Colon (tissue), 2 donors: ENCODE measurements at regions not wholly inside any gene's neighbourhood (a gene's known extent, or its start where the extent isn't known, plus 50 kb on each side); places are given as distances from the start of the nearest gene placed in this dataset.

Experiments
- FAIRE-seq: peaks from 2 replicates; lab custom pipeline; 2012; peaks lifted over from hg19 to GRCh38; lab: Jason Lieb, UNC
- donor health status: control.
- donor health status: control.

DNA sequence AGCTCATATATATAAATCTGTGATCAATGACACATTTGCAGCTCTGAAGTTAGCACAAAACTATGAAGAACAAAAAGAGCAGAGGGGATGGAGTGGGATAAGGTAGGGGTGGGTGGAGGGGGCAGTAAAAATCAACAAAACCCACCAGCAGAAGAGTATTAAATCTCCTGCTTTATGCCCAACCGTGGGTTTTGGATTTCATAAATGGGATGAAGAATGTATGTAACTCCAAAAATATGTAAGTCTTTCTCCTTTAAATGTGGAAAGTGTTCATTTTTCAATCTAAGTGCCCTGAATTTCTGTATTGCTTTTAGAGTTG, 480.3 kb upstream of the MARCKS start:
- no peak for FAIRE-seq

- FAIRE-seq: no peak
These were observed 479.7 kb upstream of the MARCKS start for GRCh38 chr6:113377362-113377942.

DNA sequence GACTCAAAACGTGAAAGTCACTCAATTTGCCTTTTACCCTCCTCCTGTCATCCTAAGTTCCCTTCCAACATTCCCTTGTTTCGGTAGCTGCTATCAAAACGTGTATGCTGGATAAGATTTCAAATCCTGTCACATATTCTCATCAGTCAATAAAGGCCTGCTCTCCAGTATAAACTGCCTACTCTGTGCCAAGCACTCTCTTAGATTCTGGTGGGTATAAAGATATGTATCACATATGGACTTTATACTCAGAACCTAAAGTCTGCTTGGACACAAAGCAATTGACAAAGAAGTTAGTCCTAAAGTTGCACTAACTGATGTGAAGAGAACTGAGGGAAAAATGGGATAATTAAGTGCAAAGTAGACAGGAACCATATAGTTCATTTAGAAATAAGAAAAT, 476.6 kb upstream of the MARCKS start:
- FAIRE-seq: no peak

DNA sequence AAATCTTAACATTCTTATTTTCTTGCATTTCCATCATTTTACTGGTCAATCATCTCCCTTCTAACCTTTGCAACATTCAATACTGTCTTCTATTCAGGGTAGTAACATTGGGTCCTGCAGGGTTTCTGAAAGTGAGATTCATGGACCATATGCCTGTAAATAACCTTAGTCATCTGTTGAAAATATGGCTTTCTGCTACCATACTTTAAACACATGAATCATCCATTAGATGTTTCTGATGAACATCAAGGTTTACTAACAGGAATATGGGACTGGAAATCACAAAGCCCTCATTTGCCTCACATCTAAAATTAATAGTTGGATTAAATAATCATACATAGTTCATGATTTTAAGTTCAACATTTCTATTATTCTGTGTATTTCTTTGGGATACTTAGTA, 475.9 kb upstream of the MARCKS start:
- peak; percentile 51 for FAIRE-seq

DNA sequence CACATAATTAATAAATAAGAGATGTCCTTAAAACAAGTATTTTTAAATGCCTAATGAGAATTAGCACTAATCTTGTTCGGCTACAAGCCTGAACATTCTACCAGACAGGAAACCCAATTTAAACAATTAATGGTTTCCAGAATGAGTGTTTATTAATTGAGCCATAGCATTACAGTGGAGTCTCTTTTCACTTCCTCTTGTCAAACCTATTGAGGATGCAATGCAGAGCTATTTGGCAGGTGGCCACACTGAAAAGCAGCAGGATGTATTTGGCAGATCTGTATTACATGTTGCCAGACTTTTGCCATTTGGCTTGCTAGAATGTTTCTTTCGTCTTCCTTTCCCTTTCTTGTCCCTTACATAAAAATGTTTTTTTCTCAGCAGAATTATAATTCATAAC, 475.2 kb upstream of the MARCKS start:
- no peak for FAIRE-seq

DNA sequence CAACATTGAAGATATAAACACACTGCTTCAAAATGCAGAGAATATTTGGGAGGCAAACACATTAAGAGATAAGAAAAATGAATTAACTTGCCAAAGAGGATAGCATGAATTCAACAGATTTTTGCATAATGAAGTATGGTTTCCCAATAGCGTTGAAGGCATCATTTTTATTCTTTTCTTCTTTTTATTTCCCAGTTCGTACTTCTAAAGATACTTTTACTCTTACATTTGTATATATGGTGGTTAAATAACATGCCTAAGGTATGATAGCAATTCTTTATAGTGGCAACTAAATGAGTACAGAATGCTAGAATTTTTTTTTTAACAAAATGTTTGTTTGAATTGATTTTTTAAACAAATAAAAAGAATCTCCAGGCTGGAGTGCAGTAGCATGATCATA, 473.4 kb upstream of the MARCKS start:
- FAIRE-seq: no peak

GRCh38 chr6:113385020-113385431, 472.1 kb upstream of the MARCKS start:
- no peak for FAIRE-seq

- FAIRE-seq: no peak
These were observed 468.1 kb upstream of the MARCKS start for GRCh38 chr6:113388996-113389395.

DNA sequence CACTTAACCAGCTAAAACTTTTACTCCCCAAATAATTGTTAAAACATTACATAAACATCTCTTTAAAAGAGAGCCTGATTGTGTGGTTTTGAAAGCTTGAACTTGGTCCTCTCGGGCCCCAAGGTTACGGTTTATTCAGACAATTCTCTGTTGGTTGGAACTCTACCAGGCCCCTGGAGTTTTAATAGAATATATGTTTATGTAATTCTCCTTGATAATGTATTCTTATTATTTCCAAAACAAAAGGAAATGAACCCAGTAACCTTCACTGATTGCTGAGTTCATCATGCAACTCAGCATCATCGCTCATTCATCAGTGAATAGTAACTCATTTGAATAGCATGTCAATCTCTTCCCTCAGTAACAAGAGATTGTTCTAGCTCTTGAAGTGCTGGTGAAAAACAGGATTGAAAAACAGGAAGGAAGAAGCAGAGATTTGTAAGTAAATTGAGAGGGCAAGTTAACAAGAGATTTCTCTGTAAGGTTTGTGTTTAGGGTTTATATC, 464.5 kb upstream of the MARCKS start:
- FAIRE-seq: no peak

DNA sequence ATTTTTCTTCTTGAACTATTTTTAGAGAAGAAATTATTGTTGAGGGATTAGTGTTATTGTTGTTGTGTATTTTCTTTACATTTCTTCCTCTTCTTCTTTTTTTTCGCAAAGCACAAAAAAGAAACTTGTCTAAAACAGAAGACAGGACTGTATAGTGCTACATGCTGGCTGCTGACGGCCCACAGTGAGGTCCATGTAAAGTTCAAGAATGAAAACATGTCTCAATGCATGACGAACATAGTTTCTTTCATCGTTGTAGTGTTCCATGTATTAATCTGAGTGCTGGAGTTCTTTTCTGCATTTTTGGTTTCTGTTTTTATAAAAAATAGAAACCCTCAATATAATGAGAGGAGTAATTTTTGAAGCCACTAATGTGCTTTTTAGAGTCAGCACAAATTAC, 462.9 kb upstream of the MARCKS start:
- no peak for FAIRE-seq

DNA sequence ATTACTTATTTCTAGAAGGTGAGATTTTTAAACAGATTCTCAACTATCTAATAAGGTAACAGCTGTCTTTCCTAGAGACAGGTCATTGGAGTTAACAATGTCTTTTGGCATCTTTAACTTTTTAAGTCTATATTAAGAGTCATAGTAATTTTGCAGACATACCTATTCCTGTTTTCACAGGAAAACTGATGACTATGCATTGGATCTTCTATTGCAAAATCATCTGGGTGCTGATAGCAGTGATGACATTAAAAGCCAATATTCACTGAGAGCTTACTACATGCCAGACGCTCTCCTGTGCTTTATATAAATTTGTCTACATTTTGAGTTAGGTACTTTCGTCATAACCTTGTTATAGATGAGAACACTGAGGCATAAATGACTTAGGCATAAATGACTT, 462.4 kb upstream of the MARCKS start:
- FAIRE-seq: no peak

DNA sequence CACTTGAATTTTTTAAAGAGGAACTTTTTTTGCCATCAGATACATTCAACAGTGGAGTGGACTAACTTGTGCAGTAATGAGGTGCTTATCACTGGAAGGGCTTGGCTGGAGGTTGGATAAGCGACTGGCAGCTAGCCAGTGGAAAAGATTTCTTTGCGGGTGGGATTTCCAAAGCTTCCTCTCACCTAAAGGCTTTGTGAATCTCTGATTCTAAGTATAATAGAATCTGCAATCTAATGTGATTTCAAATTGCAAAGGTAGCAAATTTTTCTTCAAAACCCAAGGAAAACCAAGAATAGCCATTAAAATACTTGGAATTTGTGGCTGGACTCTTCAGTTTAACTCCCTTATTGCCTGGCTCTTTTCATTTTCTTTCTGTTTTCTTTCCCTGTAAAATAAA, 460.4 kb upstream of the MARCKS start:
- no peak for FAIRE-seq

DNA sequence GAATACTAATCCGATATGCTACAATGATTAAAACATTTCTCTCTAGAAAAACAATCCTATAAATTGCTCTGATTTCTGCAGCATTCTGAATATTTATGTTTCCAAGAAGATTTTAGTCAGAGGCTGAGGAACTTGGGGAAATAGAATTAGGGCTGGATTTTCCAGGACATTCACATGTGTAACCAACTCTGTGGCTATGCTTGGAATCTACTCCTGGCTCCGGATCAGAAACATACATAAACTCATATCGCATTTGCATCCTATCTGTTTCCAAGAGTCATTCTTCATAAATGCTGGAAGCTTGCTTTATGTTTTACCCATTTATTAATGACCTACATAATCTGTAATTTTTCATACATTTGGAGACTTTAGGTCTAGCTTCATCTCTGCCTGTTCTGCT, 459.9 kb upstream of the MARCKS start:
- FAIRE-seq: no peak

GRCh38 chr6:113401231-113401630, 455.9 kb upstream of the MARCKS start:
- peak; percentile 28 for FAIRE-seq

DNA sequence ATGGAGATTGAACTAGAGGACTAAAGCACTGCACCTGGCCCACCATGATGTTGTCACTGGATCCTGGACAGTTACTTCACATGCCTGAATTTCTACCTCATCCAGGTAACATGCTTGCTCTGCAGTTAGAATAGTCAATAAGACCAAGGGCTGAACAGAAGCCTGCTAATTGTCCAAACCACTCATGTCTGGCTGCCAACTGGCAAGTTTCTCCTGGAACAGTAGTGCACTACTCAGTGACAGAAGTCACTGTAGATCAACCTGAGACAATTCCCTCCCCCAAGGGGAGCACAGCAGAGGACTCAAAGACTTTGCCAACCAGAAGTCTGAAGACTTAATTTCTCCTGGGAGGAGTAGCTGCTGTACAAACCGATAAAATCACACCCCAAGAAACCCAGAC, 454.6 kb upstream of the MARCKS start:
- no peak for FAIRE-seq

GRCh38 chr6:113403966-113404595, 453.1 kb upstream of the MARCKS start:
- no peak for FAIRE-seq

DNA sequence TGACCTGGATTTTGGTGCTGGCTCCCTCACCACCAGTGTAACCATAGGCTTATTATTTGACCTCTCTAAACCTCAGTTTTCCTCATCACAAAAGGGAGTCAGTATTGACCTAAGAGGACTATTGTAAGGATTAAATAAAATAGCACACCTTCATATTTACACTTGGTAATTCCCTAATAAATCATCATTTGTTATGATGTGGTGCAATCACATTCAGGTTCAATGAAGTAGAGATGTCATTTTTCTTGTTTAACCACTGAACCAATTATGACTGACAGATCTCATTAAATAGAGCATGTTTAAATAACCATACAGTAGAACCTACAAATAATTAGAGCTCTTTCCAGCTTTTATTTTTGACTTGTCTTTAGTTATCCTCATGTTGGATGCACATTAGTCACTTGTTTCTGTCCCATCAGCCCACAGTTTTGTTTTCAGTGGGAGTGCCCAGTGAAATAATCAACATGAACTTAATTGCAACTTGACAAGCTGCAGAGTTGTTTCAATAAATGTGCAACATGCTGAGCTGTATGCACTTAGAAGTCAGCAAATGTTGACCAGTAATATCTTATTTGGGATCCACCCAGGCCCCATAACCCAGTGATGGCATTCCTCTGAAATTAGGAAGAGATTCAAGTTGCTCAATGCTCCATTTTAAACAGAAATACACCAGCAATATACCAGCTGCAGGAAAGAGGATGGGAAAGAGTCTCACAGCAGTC, 451.7 kb upstream of the MARCKS start:
- FAIRE-seq: no peak

- no peak for FAIRE-seq
These were observed 451.0 kb upstream of the MARCKS start for GRCh38 chr6:113406048-113406695.

DNA sequence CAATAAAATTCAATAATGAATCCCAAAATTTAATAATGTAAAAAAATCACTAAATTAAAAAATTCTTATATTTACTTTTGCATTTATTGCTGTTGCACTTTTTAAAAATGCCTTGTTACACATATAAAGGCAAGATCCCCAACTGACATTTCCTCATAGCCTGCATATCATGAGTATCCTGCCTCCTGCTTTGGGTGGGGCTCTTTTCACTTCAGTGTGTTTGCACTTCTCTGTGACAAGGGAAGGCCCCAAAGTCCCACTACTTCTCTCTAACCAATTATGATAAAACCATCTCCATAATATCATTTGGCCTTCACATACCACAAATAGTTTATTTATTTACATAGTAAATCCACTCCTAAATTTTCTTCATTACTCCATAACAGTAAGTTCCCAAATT, 446.1 kb upstream of the MARCKS start:
- FAIRE-seq: no peak

DNA sequence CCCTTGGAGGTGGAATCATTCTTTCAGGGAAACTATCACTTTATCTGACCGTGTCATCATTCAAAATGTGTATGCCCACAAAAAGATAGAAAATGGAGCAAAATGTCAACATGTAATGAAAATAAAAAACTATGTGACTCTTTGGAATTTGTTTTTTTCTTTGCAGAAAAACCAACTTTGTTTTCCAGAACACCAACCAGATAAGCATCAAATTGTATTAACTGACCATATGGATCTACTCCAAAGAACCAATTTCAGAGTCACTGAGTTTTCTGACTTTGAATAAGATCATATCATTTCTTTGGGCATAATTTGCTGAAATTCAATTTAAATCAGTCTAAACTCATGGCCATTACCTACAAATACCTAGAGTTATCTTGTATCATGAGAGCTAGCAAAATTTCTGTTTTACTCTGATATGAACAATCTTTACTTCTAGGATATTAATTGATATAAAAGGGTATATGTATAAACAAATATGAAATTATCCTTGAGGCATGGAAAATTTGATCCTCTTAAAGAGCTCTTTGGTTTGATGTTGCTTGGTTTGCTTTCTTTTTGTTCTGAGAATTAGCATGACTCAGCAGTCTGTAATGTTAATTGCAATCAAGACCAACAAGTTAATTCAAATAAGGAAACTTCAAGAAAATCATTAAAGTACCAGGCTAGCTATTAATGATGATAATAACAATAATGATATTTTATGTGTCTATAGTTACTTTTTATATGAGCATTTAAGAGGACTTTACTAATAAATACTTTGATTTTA, 444.4 kb upstream of the MARCKS start:
- no peak for FAIRE-seq

DNA sequence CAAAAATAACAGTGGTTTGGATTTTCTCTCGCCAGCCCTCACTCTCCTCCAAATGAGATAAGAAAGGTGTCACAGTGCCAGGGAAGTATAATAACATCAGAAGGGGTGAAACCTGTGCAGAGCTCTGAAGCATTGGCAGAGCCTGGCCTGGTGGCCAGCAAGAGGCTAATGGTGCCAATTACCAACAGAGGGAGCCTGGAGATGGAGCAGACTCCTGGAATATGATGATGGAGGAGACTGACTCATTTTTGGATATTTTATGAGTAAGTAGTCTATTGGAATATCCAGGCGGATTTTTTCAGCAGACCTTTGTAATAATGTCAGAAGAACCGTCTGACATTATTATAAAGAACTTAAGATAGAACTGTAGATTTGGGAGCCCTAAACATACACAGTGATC, 442.6 kb upstream of the MARCKS start:
- FAIRE-seq: no peak

- no peak for FAIRE-seq
These were observed 441.0 kb upstream of the MARCKS start for GRCh38 chr6:113416170-113416569.

DNA sequence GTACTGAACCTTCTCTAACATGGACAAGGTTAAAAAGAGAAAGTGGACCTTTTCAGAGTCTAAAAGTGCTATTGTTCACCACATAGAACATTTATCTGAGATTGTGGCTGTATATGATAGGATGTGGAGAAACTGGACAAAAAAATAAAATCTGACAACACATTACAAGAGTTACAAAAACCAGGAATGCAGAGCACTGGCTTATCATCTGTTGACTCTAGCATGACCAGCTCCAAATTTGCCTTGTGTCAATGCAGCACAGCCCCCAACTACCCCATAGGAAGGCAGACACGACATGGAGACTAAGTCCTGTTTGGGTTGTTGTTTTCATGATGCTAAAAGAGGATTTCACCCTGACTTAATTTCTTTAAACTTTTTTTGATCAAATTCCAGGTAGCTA, 436.9 kb upstream of the MARCKS start:
- FAIRE-seq: no peak
